Heart left ventricle (tissue), 13 donors: ENCODE measurements at regions not wholly inside any gene's neighbourhood (a gene's known extent, or its start where the extent isn't known, plus 50 kb on each side); places are given as distances from the start of the nearest gene placed in this dataset.

Experiments used
- POLR2A ChIP-seq, 2 donors: fragments of 450-650 bp; IDR thresholded peaks; one replicate each; pipeline ENCODE4 v1.6.1; 2017; ENCODE audit warnings: antibody characterized with exemption in 2 of 2, mild to moderate bottlenecking in 2 of 2, moderate library complexity in 2 of 2
- TF ChIP-seq, protein P1 (sequence below), 12 donors: fragments of 200-600 bp; sonication (generic) in 4 of 12; IDR thresholded peaks; one replicate each; pipeline versions ENCODE4 v1.5.0 to v1.8.0; 2018 to 2022; ENCODE audit warnings: antibody characterized with exemption in 12 of 12, mild to moderate bottlenecking in 5 of 12
- donor health status: ischemic (EF 13 %, LVEDD 7.1; RV severe dilation, severe dysfunction).
- donor health status: DM: no; HTN: yes; CAD: no.
- donor health status: DM: no; HTN: no; CAD: no.
- donor health status: ischemic (EF 25% LVEDD 6.9; RV normal size, moderate dysfunction).
- donor health status: ischemic (EF 25% LVEDD 5.7; RV mildly dilated, moderate dysfunction).
- donor health status: ischemic (EF 35%, LVEDD 5.7; RV mildly dilated, moderate dysfunction).
- donor health status: nonischemic (EF 11% LVEDD 7.7; RV severe dilation, severe dysfunction).
- donor health status: DM: yes; HTN: yes; CAD: no.
- donor health status: PGD.
- donor health status: ischemic (EF 29% LVEDD 5.4; RV normal size, mild dysfunction).
- donor health status: nonischemic (EF 23%, LVEDD 6.1; RV moderate dilation, normal function).

DNA sequence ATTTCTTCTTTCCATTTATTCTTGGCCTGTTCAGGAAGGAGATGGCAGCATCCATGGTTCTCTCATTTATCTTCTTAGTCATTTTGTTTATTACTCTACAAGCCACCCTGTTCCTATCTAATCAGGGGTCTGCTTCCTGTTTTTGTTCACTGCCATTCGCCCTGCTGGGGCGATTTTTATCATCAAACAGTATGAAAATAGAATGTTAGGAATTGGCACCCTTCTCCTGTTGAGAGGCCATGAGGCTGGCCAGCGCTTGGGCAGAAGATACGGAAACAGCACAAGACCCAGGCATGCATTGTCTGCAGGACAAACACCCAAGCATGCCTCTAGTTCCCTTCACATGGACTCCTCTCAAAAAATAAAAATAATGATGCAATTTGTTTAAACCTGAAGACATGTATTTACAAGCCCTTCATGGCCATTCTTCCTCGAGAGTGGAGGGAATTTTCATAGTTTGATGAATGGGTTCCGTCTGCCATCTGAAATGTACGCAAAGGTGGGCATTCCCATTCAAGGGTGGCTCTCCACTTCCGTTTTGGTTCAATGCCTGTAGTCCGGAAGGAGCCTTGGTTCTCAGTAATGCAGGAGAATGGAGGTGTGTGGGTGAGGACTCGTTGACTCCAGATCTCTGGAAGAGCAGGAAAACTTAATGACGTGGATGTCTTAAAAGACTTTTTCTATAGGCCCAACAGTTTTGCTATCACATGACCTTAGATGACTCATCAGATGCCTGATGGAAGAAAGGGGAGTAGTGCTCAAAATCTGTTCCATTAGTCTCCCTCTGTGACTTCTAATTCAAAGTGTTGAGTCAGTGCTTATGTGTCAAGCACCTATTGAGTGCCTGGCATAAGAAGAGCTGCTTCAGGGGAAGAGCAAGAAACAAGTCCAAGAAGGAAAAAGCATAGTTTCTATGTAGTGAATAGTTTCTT, 252.4 kb upstream of the TBX3 start:
- TF ChIP-seq, protein P1, sequence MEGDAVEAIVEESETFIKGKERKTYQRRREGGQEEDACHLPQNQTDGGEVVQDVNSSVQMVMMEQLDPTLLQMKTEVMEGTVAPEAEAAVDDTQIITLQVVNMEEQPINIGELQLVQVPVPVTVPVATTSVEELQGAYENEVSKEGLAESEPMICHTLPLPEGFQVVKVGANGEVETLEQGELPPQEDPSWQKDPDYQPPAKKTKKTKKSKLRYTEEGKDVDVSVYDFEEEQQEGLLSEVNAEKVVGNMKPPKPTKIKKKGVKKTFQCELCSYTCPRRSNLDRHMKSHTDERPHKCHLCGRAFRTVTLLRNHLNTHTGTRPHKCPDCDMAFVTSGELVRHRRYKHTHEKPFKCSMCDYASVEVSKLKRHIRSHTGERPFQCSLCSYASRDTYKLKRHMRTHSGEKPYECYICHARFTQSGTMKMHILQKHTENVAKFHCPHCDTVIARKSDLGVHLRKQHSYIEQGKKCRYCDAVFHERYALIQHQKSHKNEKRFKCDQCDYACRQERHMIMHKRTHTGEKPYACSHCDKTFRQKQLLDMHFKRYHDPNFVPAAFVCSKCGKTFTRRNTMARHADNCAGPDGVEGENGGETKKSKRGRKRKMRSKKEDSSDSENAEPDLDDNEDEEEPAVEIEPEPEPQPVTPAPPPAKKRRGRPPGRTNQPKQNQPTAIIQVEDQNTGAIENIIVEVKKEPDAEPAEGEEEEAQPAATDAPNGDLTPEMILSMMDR (IDR thresholded peaks at IDR 0.05): no peak
- no peak for TF ChIP-seq POLR2A (IDR thresholded peaks at IDR 0.05)
